Hematopoietic multipotent progenitor cell treated with erythropoietin and hydrocortisone succinate and interleukin-3 and kit ligand, for 15 days (in vitro differentiated cells): ENCODE measurements at regions not wholly inside any gene's neighbourhood (a gene's known extent, or its start where the extent isn't known, plus 50 kb on each side); places are given as distances from the start of the nearest gene placed in this dataset.

Source experiments
- DNase-seq: peaks from one replicate; pipeline ENCODE4 v3.0.0-alpha.2; 2015; ENCODE audit warnings: low spot score

DNA sequence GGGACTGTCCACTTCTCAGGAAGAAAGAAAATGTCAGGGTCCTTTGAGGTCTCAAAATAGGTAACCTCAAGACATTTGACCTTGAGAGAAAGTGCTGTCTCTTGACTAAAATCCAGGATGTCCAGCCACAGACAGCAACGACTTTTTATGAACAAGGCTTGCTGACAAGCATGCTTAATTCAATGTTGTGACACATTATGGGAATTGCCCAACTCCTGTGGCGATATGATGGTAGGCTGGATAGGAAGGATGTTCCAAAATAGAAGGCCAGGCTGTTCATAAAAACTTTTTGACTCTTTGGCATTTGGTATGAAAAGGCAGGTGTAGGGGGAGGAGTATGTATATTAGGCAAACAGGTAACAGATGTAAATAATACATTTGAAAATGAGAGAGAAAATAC is 50.8 kb upstream of the EDNRA start:
- no peak for DNase-seq
